ENCODE measurements at regions not wholly inside any gene's neighbourhood (a gene's known extent, or its start where the extent isn't known, plus 50 kb on each side); places are given as distances from the start of the nearest gene placed in this dataset.

- TF ChIP-seq CTCF (IDR thresholded peaks at IDR 0.05; ENCODE audit: poor library complexity) (no peak), EZH2 (IDR thresholded peaks at IDR 0.05; ENCODE audit: borderline replicate concordance) (no peak)
Measured at GRCh38 chr9:106305428-106306133, 557.4 kb upstream of the ZNF462 start.

Data from hepatocyte (in vitro differentiated cells).